22Rv1 (cell line): ENCODE measurements at regions not wholly inside any gene's neighbourhood (a gene's known extent, or its start where the extent isn't known, plus 50 kb on each side); places are given as distances from the start of the nearest gene placed in this dataset.

ENCODE experiments used
- ZFX ChIP-seq: fragments of 450-650 bp; IDR thresholded peaks from 2 replicates; pipeline ENCODE4 v1.6.1; 2017; ENCODE audit warnings: antibody characterized with exemption, borderline replicate concordance
- TF ChIP-seq, protein P1 (sequence below): fragments of 450-650 bp; IDR thresholded peaks from 2 replicates; pipeline ENCODE4 v1.5.1; 2017; ENCODE audit warnings: mild to moderate bottlenecking

GRCh38 chr3:94395851-94396250, 333.0 kb downstream of the NSUN3 start:
- TF ChIP-seq, protein P1, sequence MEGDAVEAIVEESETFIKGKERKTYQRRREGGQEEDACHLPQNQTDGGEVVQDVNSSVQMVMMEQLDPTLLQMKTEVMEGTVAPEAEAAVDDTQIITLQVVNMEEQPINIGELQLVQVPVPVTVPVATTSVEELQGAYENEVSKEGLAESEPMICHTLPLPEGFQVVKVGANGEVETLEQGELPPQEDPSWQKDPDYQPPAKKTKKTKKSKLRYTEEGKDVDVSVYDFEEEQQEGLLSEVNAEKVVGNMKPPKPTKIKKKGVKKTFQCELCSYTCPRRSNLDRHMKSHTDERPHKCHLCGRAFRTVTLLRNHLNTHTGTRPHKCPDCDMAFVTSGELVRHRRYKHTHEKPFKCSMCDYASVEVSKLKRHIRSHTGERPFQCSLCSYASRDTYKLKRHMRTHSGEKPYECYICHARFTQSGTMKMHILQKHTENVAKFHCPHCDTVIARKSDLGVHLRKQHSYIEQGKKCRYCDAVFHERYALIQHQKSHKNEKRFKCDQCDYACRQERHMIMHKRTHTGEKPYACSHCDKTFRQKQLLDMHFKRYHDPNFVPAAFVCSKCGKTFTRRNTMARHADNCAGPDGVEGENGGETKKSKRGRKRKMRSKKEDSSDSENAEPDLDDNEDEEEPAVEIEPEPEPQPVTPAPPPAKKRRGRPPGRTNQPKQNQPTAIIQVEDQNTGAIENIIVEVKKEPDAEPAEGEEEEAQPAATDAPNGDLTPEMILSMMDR: no peak
- TF ChIP-seq ZFX: no peak
